ENCODE measurements at regions not wholly inside any gene's neighbourhood (a gene's known extent, or its start where the extent isn't known, plus 50 kb on each side); places are given as distances from the start of the nearest gene placed in this dataset.

GRCh38 chr1:193905288-193906085 lies 719.1 kb upstream of the B3GALT2 start:
- ChIA-PET CTCF (ENCODE audit: low intra/inter-chr PET ratio) (no interaction called here), POLR2A (no interaction called here)
- Histone ChIP-seq H3K27ac (ENCODE audit: extremely low read depth, low read depth, low read length) (no peak overlapping the region), H3K4me3 (no peak overlapping the region), H3K9me3 (replicated peaks; ENCODE audit: control insufficient read depth, insufficient read depth, low read depth, low read length) (no peaks in the 10 kb centered on the region; the same call in none of the 2 replicates), H3K36me3 (ENCODE audit: control insufficient read depth, insufficient read depth, low read length) (no peaks in the 10 kb centered on the region), H3K27me3 (ENCODE audit: control insufficient read depth in 2 of 2, insufficient read depth in 2 of 2, low read length in 2 of 2) (no peaks in the 10 kb centered on the region), H3K4me1 (replicated peaks in 1 of 2; ENCODE audit: control insufficient read depth in 2 of 2, insufficient read depth in 2 of 2, low read length in 2 of 2) (no peaks in the 10 kb centered on the region), H3K9me1 (ENCODE audit: control insufficient read depth, insufficient read depth, low read length) (no peaks in the 10 kb centered on the region), H3K4me2 (ENCODE audit: insufficient read depth, low read length) (no peak overlapping the region), H4K20me1 (replicated peaks; ENCODE audit: control insufficient read depth, insufficient read depth, low read length) (no peaks in the 10 kb centered on the region), H3K79me2 (ENCODE audit: control insufficient read depth, insufficient read depth, low read length) (no peaks in the 10 kb centered on the region), H2AFZ (ENCODE audit: low read depth, low read length) (no peak overlapping the region), H3K9ac (ENCODE audit: insufficient read depth in 1 of 2, low read depth in 2 of 2, low read length in 2 of 2) (no peak overlapping the region)
- ATAC-seq = no peak
- TF ChIP-seq HLTF (IDR thresholded peaks at IDR 0.05) (no peak), CGGBP1 (CRISPR knock-in tag; IDR thresholded peaks at IDR 0.05) (no peak), NR0B1 (IDR thresholded peaks at IDR 0.05; ENCODE audit: partially characterized antibody) (no peak), SREBF1 (IDR thresholded peaks at IDR 0.05; ENCODE audit: borderline replicate concordance, low read depth, low read length) (no peak), THRB (CRISPR knock-in tag; conservative IDR thresholded peaks at IDR 0.05) (no peak), NUFIP1 (IDR thresholded peaks at IDR 0.05; ENCODE audit: partially characterized antibody) (no peak), TCF7L2 (IDR thresholded peaks at IDR 0.05; ENCODE audit: low read depth, low read length) (no peak), POLR2H (tag; IDR thresholded peaks at IDR 0.05; ENCODE audit: low read depth) (no peak), NEUROD1 (IDR thresholded peaks at IDR 0.05; ENCODE audit: borderline replicate concordance, low read depth, low read length, partially characterized antibody) (no peak), MAFG (tag; conservative IDR thresholded peaks at IDR 0.05) (no peak), CEBPG (CRISPR knock-in tag; IDR thresholded peaks at IDR 0.05) (no peak), CEBPG (tag; conservative IDR thresholded peaks at IDR 0.05 in 1 of 2, IDR thresholded peaks at IDR 0.05 in 1 of 2) (no peak)
- in situ Hi-C loops (cut with MboI) (no loop called here), intact Hi-C loops (cut with micrococcal nuclease) (no loop called here)
- BruUV-seq (replicated peaks) = no TSS peak
- no peak for FAIRE-seq
- DNase-seq (ENCODE audit: extremely low read depth in 1 of 4, low spot score in 3 of 4) = no peak
- 0% methylated on average over 5 of the region's 5 CpGs for WGBS (ENCODE audit: insufficient coverage, low coverage, missing lambda C conversion rate)

Measured in K562 (cell line).